CD14-positive monocyte (primary cell): ENCODE measurements at regions not wholly inside any gene's neighbourhood (a gene's known extent, or its start where the extent isn't known, plus 50 kb on each side); places are given as distances from the start of the nearest gene placed in this dataset.

Experiments
- DNase-seq, 3 donors: peaks; one replicate each; pipeline ENCODE4 v3.0.0-alpha.2; 2011 to 2022
- H2AFZ ChIP-seq: 2 replicates; pipeline ENCODE4 v1.6.0; 2012; ENCODE audit warnings: mild to moderate bottlenecking, low read depth, low read length, inconsistent platforms; ENCODE audit not compliant: insufficient read depth, poor library complexity, severe bottlenecking
- H3K27ac ChIP-seq, 2 donors: 1 replicate in 1 of 2; 2 replicates in 1 of 2; pipeline ENCODE4 v1.5.1; 2012 to 2013; ENCODE audit warnings: low read length in 2 of 2, control low read depth in 1 of 2, inconsistent platforms in 1 of 2, low read depth in 1 of 2, mild to moderate bottlenecking in 1 of 2
- H3K27me3 ChIP-seq, 2 donors: one replicate each; pipeline versions ENCODE4 v1.6.0 to v1.6.1; 2011 to 2013; ENCODE audit warnings: low read length in 2 of 2; ENCODE audit not compliant: control insufficient read depth in 2 of 2, insufficient read depth in 2 of 2
- H3K36me3 ChIP-seq, 2 donors: replicated peaks in 1 of 2; 1 replicate in 1 of 2; 2 replicates in 1 of 2; pipeline versions ENCODE4 v1.5.1 to v1.6.1; 2012 to 2013; ENCODE audit warnings: low read length in 2 of 2, control low read depth in 1 of 2, inconsistent platforms in 1 of 2, mild to moderate bottlenecking in 1 of 2; ENCODE audit not compliant: insufficient read depth in 2 of 2, control insufficient read depth in 1 of 2
- H3K4me1 ChIP-seq, 2 donors: 1 replicate in 1 of 2; 2 replicates in 1 of 2; pipeline versions ENCODE4 v1.5.1 to v1.6.1; 2012 to 2013; ENCODE audit warnings: low read length in 2 of 2, control low read depth in 1 of 2, inconsistent platforms in 1 of 2, mild to moderate bottlenecking in 1 of 2, moderate library complexity in 1 of 2; ENCODE audit not compliant: insufficient read depth in 2 of 2, control insufficient read depth in 1 of 2
- H3K4me2 ChIP-seq: replicated peaks from 2 replicates; pipeline ENCODE3; 2012; ENCODE audit warnings: low read length, moderate library complexity, mild to moderate bottlenecking; ENCODE audit not compliant: poor library complexity, severe bottlenecking; ENCODE audit errors: extremely low read depth
- H3K4me3 ChIP-seq, 3 experiments: fragments of 200-600 bp in 1 of 3; sonication (generic) in 1 of 3; replicated peaks in 1 of 3; 1 replicate in 2 of 3; 2 replicates in 1 of 3; pipeline ENCODE4 v1.5.1; 2011 to 2013; ENCODE audit warnings: low read length in 3 of 3, mild to moderate bottlenecking in 3 of 3, control low read depth in 2 of 3, low read depth in 2 of 3, inconsistent platforms in 1 of 3, moderate library complexity in 1 of 3
- H3K79me2 ChIP-seq: 2 replicates; pipeline ENCODE4 v1.6.0; 2012; ENCODE audit warnings: mild to moderate bottlenecking, control low read depth, inconsistent platforms, low read length, moderate library complexity; ENCODE audit not compliant: insufficient read depth
- H3K9ac ChIP-seq: 2 replicates; pipeline ENCODE4 v1.6.0; 2017; ENCODE audit warnings: low read length, mild to moderate bottlenecking; ENCODE audit not compliant: insufficient read depth, poor library complexity, severe bottlenecking
- H3K9me3 ChIP-seq, 2 donors: replicated peaks in 1 of 2; 1 replicate in 1 of 2; 2 replicates in 1 of 2; pipeline versions ENCODE4 v1.5.1 to v1.6.1; 2012 to 2013; ENCODE audit warnings: low read length in 2 of 2, control low read depth in 1 of 2; ENCODE audit not compliant: control insufficient read depth in 1 of 2, insufficient read depth in 1 of 2
- H4K20me1 ChIP-seq: 2 replicates; pipeline ENCODE4 v1.6.0; 2012; ENCODE audit warnings: mild to moderate bottlenecking, low read length, control low read depth, moderate library complexity; ENCODE audit not compliant: insufficient read depth
- H3K27ac Mint-ChIP-seq, 7 donors: one replicate each; pipeline ENCODE4 v1.8.0; 2020; ENCODE audit warnings: mild to moderate bottlenecking in 7 of 7, mixed read lengths in 7 of 7, moderate library complexity in 6 of 7, inconsistent platforms in 2 of 7
- H3K27me3 Mint-ChIP-seq, 3 donors: one replicate each; pipeline ENCODE4 v1.8.0; 2021 to 2022; ENCODE audit warnings: low read depth in 3 of 3, mild to moderate bottlenecking in 3 of 3, mixed read lengths in 3 of 3, moderate library complexity in 3 of 3, inconsistent platforms in 1 of 3
- H3K36me3 Mint-ChIP-seq, 2 donors: one replicate each; pipeline ENCODE4 v1.8.0; 2020; ENCODE audit warnings: mixed read lengths in 2 of 2, inconsistent platforms in 1 of 2, mild to moderate bottlenecking in 1 of 2
- H3K4me1 Mint-ChIP-seq: one replicate; pipeline ENCODE4 v1.8.0; 2020; ENCODE audit warnings: mild to moderate bottlenecking, mixed read lengths
- H3K4me3 Mint-ChIP-seq, 2 donors: one replicate each; pipeline ENCODE4 v1.8.0; 2020; ENCODE audit warnings: mild to moderate bottlenecking in 2 of 2, mixed read lengths in 2 of 2, moderate library complexity in 1 of 2
- H3K9me3 Mint-ChIP-seq, 7 donors: one replicate each; pipeline ENCODE4 v1.8.0; 2020 to 2022; ENCODE audit warnings: mixed read lengths in 7 of 7, mild to moderate bottlenecking in 6 of 7, moderate library complexity in 6 of 7, inconsistent platforms in 2 of 7
- CTCF ChIP-seq: fragments of 200-600 bp; IDR thresholded peaks from one replicate; pipeline ENCODE4 v1.8.0; 2022; ENCODE audit warnings: antibody characterized with exemption, mild to moderate bottlenecking
- WGBS: methylation state at CpG from one replicate; pipeline ENCODE4 v1.1.5; 2013; ENCODE audit warnings: missing lambda C conversion rate; ENCODE audit not compliant: insufficient coverage; 5-methylcytosine and 5-hydroxymethylcytosine counted together
- intact Hi-C, 2 donors: fragments of 100-400 bp; cut with micrococcal nuclease; formaldehyde crosslinking; loops; one replicate each; pipeline versions ENCODE4 v1.15.0 to v1.15.1; 2023

GRCh38 chrX:4380710-4381109 lies 667.3 kb upstream of the PRKX start:
- TF ChIP-seq CTCF: no peak
- Histone ChIP-seq H3K79me2 (no peaks in the 10 kb centered on the region), H2AFZ (no peak overlapping the region), H4K20me1 (no peaks in the 10 kb centered on the region), H3K36me3 (no peaks in the 10 kb centered on the region), H3K27ac (no peak overlapping the region), H3K4me2 (no peak overlapping the region), H3K9ac (no peak overlapping the region), H3K27me3 (no peaks in the 10 kb centered on the region), H3K9me3 (peaks cover 0 to 8% of the 10 kb centered on the region in 2 donors), H3K4me3 (no peak overlapping the region), H3K4me1 (no peaks in the 10 kb centered on the region)
- Mint-ChIP-seq H3K9me3 (peaks cover 0 to 15% (median 9%) of the 10 kb centered on the region in 7 donors), H3K4me1 (no peaks in the 10 kb centered on the region), H3K36me3 (no peaks in the 10 kb centered on the region), H3K4me3 (no peak overlapping the region), H3K27ac (no peak overlapping the region), H3K27me3 (no peaks in the 10 kb centered on the region)
- intact Hi-C loops: no loop called here
- DNase-seq: no peak

GRCh38 chrX:4379071-4379470 lies 665.6 kb upstream of the PRKX start:
- no peak for DNase-seq
- no peaks in the 10 kb centered on the region for H3K4me1 Mint-ChIP-seq
- no peak overlapping the region for H2AFZ ChIP-seq
- no peaks in the 10 kb centered on the region for H3K36me3 Mint-ChIP-seq
- no peak overlapping the region for H3K27ac Mint-ChIP-seq
- H3K4me3 ChIP-seq: no peak overlapping the region
- H3K9me3 Mint-ChIP-seq: peaks cover 0 to 14% (median 8%) of the 10 kb centered on the region in 7 donors
- WGBS: no CpG with 5 or more reads among the region's 1 CpG
- no peaks in the 10 kb centered on the region for H3K36me3 ChIP-seq
- no peaks in the 10 kb centered on the region for H3K4me1 ChIP-seq
- H3K9me3 ChIP-seq: peaks cover 0 to 11% of the 10 kb centered on the region in 2 donors
- no peak overlapping the region for H3K4me3 Mint-ChIP-seq
- intact Hi-C loops: no loop called here
- H3K9ac ChIP-seq: no peak overlapping the region
- H3K27ac ChIP-seq: no peak overlapping the region
- H4K20me1 ChIP-seq: no peaks in the 10 kb centered on the region
- TF ChIP-seq CTCF: no peak
- no peaks in the 10 kb centered on the region for H3K79me2 ChIP-seq
- no peak overlapping the region for H3K4me2 ChIP-seq
- H3K27me3 ChIP-seq: no peaks in the 10 kb centered on the region
- no peaks in the 10 kb centered on the region for H3K27me3 Mint-ChIP-seq
